Activated T-helper 1 cell treated with anti-CD3 and anti-CD28 coated beads, Interleukin-12 subunit alpha, Interleukin-12 subunit beta, Interleukin-2, Interleukin-4 antibody, amounts not matched to agents 30 ng/mL and 10 ng/mL and 1 ng/mL, durations not matched to agents 14 hours and 24 hours and 36 hours (primary cell): ENCODE measurements at regions not wholly inside any gene's neighbourhood (a gene's known extent, or its start where the extent isn't known, plus 50 kb on each side); places are given as distances from the start of the nearest gene placed in this dataset.

Source experiments
- DNase-seq: peaks from one replicate; pipeline ENCODE4 v3.0.0; 2021; ENCODE audit warnings: low spot score
- H3K27ac Mint-ChIP-seq: one replicate; pipeline ENCODE4 v1.8.0; 2021; ENCODE audit warnings: mild to moderate bottlenecking, mixed read lengths
- H3K27me3 Mint-ChIP-seq: one replicate; pipeline ENCODE4 v1.8.0; 2022; ENCODE audit warnings: mild to moderate bottlenecking, moderate library complexity, mixed read lengths; ENCODE audit not compliant: insufficient read depth
- H3K36me3 Mint-ChIP-seq: one replicate; pipeline ENCODE4 v1.8.0; 2021; ENCODE audit warnings: low read depth, mixed read lengths
- H3K4me1 Mint-ChIP-seq: one replicate; pipeline ENCODE4 v1.8.0; 2021; ENCODE audit warnings: low read depth, mixed read lengths
- H3K4me3 Mint-ChIP-seq: one replicate; pipeline ENCODE4 v1.8.0; 2021; ENCODE audit warnings: mild to moderate bottlenecking, moderate library complexity, mixed read lengths
- H3K9me3 Mint-ChIP-seq: one replicate; pipeline ENCODE4 v1.8.0; 2021; ENCODE audit warnings: mixed read lengths
- intact Hi-C: fragments of 100-400 bp; cut with micrococcal nuclease; formaldehyde crosslinking; loops from one replicate; pipeline ENCODE4 v1.15.1; 2024

GRCh38 chr9:7273575-7273974 is 515.8 kb downstream of the KDM4C start:
- Mint-ChIP-seq H3K36me3 (no peaks in the 10 kb centered on the region), H3K27me3 (peaks cover 18% of the 10 kb centered on the region), H3K4me3 (no peak overlapping the region), H3K27ac (no peak overlapping the region), H3K4me1 (no peaks in the 10 kb centered on the region), H3K9me3 (no peaks in the 10 kb centered on the region)
- DNase-seq, result no peak
- intact Hi-C loops, result no loop called here

GRCh38 chr9:7266911-7267595 is 509.3 kb downstream of the KDM4C start:
- Mint-ChIP-seq H3K27me3 (peaks cover 26% of the 10 kb centered on the region), H3K4me3 (no peak overlapping the region), H3K36me3 (no peaks in the 10 kb centered on the region), H3K9me3 (no peaks in the 10 kb centered on the region), H3K27ac (no peak overlapping the region), H3K4me1 (no peaks in the 10 kb centered on the region)
- intact Hi-C loops, result no loop called here
- no peak for DNase-seq

- DNase-seq, result no peak
- intact Hi-C loops, result no loop called here
- Mint-ChIP-seq H3K27me3 (peaks cover 26% of the 10 kb centered on the region), H3K27ac (no peak overlapping the region), H3K4me3 (no peak overlapping the region), H3K9me3 (no peaks in the 10 kb centered on the region), H3K4me1 (no peaks in the 10 kb centered on the region), H3K36me3 (no peaks in the 10 kb centered on the region)
Observed at GRCh38 chr9:7265181-7265580, 507.4 kb downstream of the KDM4C start.

GRCh38 chr9:7259544-7260241 is 501.9 kb downstream of the KDM4C start:
- no peak for DNase-seq
- H3K4me3 Mint-ChIP-seq, result no peak overlapping the region
- no peaks in the 10 kb centered on the region for H3K9me3 Mint-ChIP-seq
- intact Hi-C loops, result no loop called here
- no peak overlapping the region for H3K27ac Mint-ChIP-seq
- no peaks in the 10 kb centered on the region for H3K36me3 Mint-ChIP-seq
- H3K4me1 Mint-ChIP-seq, result no peaks in the 10 kb centered on the region
- peaks cover 19% of the 10 kb centered on the region for H3K27me3 Mint-ChIP-seq

GRCh38 chr9:7258688-7259396 is 501.1 kb downstream of the KDM4C start:
- peaks cover 3% of the 10 kb centered on the region for H3K9me3 Mint-ChIP-seq
- H3K4me1 Mint-ChIP-seq, result no peaks in the 10 kb centered on the region
- H3K36me3 Mint-ChIP-seq, result no peaks in the 10 kb centered on the region
- H3K27ac Mint-ChIP-seq, result no peak overlapping the region
- no peak for DNase-seq
- H3K4me3 Mint-ChIP-seq, result no peak overlapping the region
- peaks cover 23% of the 10 kb centered on the region for H3K27me3 Mint-ChIP-seq
- intact Hi-C loops, result no loop called here

- Mint-ChIP-seq H3K27me3 (peaks cover 15% of the 10 kb centered on the region), H3K9me3 (no peaks in the 10 kb centered on the region), H3K36me3 (no peaks in the 10 kb centered on the region), H3K4me3 (no peak overlapping the region), H3K27ac (no peak overlapping the region), H3K4me1 (no peaks in the 10 kb centered on the region)
- no peak for DNase-seq
- intact Hi-C loops, result no loop called here
Observed at GRCh38 chr9:7246917-7247522, 489.2 kb downstream of the KDM4C start.

- Mint-ChIP-seq H3K27me3 (peaks cover 10% of the 10 kb centered on the region), H3K27ac (no peak overlapping the region), H3K4me3 (no peak overlapping the region), H3K4me1 (no peaks in the 10 kb centered on the region), H3K36me3 (no peaks in the 10 kb centered on the region), H3K9me3 (no peaks in the 10 kb centered on the region)
- no peak for DNase-seq
- intact Hi-C loops, result no loop called here
Observed at GRCh38 chr9:7245976-7246580, 488.3 kb downstream of the KDM4C start.

- no peaks in the 10 kb centered on the region for H3K4me1 Mint-ChIP-seq
- intact Hi-C loops, result no loop called here
- H3K27ac Mint-ChIP-seq, result no peak overlapping the region
- peaks cover 4% of the 10 kb centered on the region for H3K27me3 Mint-ChIP-seq
- H3K4me3 Mint-ChIP-seq, result no peak overlapping the region
- DNase-seq, result no peak
- peaks cover 6% of the 10 kb centered on the region for H3K9me3 Mint-ChIP-seq
- no peaks in the 10 kb centered on the region for H3K36me3 Mint-ChIP-seq
Observed at GRCh38 chr9:7243838-7244237, 486.1 kb downstream of the KDM4C start.

- Mint-ChIP-seq H3K36me3 (no peaks in the 10 kb centered on the region), H3K4me3 (no peak overlapping the region), H3K27me3 (peaks cover 3% of the 10 kb centered on the region), H3K4me1 (peaks cover 15% of the 10 kb centered on the region), H3K9me3 (peaks cover 6% of the 10 kb centered on the region), H3K27ac (no peak overlapping the region)
- intact Hi-C loops, result no loop called here
- no peak for DNase-seq
Observed at GRCh38 chr9:7242126-7242525, 484.4 kb downstream of the KDM4C start.

- intact Hi-C loops, result no loop called here
- H3K4me1 Mint-ChIP-seq, result peaks cover 16% of the 10 kb centered on the region
- no peaks in the 10 kb centered on the region for H3K36me3 Mint-ChIP-seq
- no peak for DNase-seq
- peaks cover 6% of the 10 kb centered on the region for H3K9me3 Mint-ChIP-seq
- H3K4me3 Mint-ChIP-seq, result no peak overlapping the region
- peaks cover 3% of the 10 kb centered on the region for H3K27me3 Mint-ChIP-seq
- no peak overlapping the region for H3K27ac Mint-ChIP-seq
Observed at GRCh38 chr9:7241694-7242093, 483.9 kb downstream of the KDM4C start.

GRCh38 chr9:7240569-7241311 is 483.0 kb downstream of the KDM4C start:
- no peak for DNase-seq
- Mint-ChIP-seq H3K9me3 (peaks cover 6% of the 10 kb centered on the region), H3K27ac (no peak overlapping the region), H3K4me1 (peaks cover 16% of the 10 kb centered on the region), H3K4me3 (no peak overlapping the region), H3K36me3 (no peaks in the 10 kb centered on the region), H3K27me3 (peaks cover under 1% of the 10 kb centered on the region)
- intact Hi-C loops, result no loop called here

- Mint-ChIP-seq H3K27me3 (no peaks in the 10 kb centered on the region), H3K9me3 (peaks cover 6% of the 10 kb centered on the region), H3K4me1 (peaks cover 16% of the 10 kb centered on the region), H3K36me3 (no peaks in the 10 kb centered on the region), H3K27ac (no peak overlapping the region), H3K4me3 (no peak overlapping the region)
- intact Hi-C loops, result no loop called here
- no peak for DNase-seq
Observed at GRCh38 chr9:7239708-7240107, 481.9 kb downstream of the KDM4C start.
